ENCODE measurements at regions not wholly inside any gene's neighbourhood (a gene's known extent, or its start where the extent isn't known, plus 50 kb on each side); places are given as distances from the start of the nearest gene placed in this dataset.

DNA sequence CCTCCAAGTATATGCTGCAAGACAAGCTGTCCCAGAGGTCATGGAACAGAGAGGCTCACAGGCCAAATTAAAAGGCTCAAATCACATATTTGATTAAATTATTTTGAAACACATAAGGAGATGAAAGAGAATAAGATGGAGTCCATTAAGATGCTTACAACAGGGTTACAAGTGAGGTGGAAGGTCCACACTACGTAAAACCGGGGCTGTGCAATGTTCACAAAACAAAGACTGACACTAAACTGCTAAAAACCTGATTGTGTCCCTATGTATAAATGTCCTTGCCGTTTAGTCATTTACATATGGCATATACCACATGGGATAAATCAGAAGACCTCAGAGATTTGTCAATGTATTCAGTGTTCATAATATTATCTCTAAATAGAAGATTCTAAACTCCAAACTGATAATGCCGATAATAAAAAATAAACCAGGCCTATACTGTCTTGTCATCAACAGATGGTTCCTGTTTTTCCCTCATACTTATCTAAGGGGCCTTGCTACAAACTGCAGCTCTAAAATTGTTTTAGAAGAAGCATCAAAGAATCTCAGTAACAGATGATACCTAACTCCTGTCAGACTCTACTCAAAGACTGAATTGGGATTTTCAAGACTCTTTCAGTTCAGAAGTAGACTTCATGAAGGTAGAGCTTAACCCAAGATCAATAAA lies 51.8 kb upstream of the RIPOR2 start:
- DNase-seq, result no peak

GRCh38 chr6:24988562-24988961 lies 52.8 kb upstream of the RIPOR2 start:
- DNase-seq, result no peak

GRCh38 chr6:24990236-24990845 lies 54.6 kb upstream of the RIPOR2 start:
- no peak for DNase-seq

DNA sequence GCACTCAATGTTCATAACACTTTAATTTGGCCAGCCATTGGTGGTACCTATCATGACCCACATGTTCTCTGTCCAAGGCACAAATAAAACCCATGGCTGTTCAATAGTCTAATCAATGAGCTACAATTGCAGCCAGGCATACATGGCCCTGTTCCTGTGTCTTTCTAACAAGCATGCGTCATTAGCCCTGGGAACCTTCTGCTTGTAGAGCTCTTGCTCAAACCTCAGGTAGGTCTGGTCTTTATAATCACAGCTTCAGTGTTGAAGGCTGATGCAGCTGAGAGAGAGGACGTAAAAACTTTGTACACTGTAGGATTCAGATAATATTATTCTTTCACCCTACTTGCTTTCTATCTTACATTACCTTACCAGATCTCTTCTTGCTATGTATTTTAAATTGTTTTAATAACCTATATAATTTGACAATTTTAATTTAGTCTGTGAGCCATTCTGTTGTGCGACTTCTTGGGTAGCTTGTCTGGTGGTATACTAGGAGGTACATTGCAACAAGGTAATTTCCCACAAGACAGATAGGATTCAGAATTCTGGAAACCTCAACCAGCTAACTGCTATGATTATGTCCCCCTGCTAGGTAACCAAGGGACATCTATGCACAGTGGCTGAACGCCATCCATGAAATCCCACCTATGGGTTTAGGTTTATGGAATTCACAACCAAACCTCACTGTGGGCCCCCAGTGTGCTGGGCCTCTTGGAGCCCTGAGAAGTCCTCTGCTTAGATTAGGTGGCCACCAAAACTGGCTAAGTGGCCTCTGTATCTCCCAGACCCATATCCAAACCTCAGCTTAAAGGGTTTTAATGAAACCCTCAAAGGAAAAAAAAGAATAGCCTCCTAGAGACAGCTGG lies 55.4 kb upstream of the RIPOR2 start:
- DNase-seq, result no peak

DNA sequence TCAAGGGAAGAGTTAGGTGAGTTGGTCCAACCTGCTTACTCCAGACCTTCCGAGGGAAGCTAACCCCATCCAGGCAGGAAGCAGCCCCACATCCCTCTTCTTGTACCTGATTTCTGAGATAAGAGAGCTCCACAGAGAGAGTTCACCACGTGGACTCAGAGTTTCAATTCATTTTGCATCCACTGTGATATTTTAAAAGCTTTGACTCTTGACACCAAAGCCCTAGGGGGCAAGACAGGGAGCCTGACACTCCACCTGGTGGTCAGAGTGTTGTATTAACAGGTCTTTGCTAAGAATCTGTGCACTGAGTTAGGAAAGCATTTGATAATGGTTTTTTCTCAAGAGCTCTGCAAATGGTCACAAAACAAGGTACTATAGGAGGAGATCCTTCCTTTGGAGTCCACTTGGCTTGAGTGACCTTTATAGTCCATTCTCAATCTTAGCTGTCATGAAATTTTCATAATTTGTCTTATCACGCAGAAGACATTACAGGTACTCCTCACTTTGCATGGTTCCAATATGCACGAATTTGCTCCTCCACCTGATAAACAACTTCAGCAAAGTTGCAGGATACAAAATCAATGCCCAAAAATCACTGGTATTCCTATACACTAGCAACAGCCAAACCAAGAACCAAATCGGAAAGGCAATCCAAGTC lies 56.2 kb upstream of the RIPOR2 start:
- no peak for DNase-seq

GRCh38 chr6:24994812-24995211 lies 59.1 kb upstream of the RIPOR2 start:
- DNase-seq, result no peak

DNA sequence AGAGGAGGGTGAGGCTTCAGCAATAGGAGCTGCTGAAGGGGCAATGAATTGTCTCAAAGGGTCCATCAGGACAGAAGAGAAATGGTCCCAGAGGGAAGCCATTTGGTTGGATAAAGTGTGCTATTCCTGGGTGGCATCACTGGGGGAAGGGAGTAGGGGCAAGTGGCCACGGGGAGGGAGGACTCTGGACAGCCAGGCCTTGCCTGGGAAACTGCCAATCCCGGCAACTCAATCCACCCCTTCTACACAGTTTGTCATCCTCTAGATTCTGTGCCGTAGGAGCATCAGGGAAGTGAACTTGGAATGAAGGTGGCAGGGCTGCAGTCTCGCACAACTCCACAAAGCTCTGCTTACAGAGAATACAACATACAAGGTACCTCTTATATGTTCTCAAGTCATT lies 59.5 kb upstream of the RIPOR2 start:
- DNase-seq, result no peak

- no peak for DNase-seq
Measured at GRCh38 chr6:24996269-24996836, 60.6 kb upstream of the RIPOR2 start.

DNA sequence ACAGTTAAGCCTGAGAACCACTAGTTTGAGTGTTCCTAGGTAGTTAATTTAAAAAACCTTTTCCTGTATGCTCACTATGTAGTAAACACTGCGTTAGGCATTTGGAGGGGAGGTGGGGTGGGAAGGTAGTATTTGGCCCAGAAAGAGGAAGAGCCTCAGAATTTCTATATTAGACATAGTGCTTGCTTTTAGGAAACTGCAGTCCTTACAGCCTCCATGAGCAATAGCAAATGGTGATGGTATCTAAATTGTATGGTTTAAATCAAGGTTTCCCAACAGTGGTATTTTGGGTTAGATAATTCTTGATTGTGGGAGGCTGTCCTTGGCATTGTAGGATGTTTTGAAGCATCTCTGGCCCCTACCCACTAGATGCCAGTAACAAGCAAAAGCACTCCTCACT lies 61.5 kb upstream of the RIPOR2 start:
- no peak for DNase-seq

GRCh38 chr6:24997905-24998304 lies 62.1 kb upstream of the RIPOR2 start:
- DNase-seq, result no peak

DNA sequence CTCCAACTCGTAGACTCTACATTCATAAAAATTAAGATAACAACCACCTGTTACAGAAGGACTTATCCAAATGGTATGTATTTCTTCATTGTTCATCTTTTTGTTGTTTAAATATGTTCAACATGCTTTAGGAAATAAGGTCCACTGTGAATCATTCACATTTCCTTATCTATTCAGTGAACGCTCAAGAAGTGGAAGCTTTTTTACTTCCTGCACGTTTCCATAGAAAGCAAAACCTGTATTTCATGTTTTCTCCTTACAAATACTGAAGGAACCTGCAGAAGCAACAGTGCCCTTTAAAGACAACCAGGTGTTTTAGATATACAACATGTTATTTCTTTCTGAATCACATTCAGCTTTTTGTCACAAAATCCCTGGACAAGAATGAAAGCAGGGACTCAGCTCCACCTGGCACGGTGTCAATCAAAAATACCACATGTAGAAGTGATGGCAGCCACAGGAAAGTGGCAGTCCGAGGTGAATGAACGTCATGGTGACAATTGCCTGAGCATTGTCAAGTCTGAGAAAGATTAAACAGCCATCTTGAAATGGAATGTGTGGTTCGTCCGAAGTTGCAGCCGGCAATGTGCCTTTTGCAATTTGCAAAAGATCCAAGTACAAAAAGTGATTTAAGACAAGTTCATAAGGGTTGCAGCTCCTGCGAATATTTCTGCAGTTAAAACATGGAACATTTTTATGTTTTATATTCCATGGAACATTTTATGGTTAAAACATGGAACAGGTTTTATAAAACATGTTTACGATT lies 66.7 kb upstream of the RIPOR2 start:
- DNase-seq, result no peak

DNA sequence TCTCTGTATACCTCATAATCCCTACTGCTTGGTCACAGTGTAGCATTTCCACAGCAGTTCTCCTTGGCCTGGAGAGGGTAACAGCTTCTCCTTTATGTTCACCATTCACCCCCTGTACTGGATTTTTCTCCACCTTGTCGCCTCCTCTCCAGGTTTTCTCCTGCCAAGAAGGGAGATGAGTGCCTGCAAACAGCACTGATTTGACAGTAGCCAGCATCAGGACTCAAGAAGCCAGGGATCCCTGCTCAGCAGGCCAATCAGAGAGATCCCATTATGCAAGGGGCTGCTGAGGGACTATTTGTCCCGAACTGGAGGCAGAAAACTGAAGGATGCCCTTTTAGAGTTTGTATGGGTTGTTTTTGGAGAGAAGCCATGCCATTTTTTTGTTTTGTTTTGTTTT lies 68.6 kb upstream of the RIPOR2 start:
- DNase-seq, result no peak

DNA sequence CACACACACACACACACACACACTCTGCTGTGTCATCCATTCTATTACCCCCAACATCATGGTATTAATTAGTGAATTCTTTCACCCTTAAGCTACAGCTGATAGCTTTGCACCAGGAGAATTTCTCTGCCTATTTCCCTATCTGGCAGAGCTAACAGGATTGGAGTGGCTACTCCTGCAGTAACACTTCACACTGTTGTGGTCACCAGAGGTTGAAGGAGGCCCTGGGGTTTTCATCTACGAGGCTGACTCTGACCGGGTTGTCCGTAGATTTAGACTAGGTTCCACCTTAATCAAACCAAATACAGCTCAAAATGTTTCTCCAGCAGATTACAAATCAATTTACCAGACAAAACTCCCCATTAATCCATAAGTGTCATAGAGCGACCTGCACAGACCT lies 69.2 kb upstream of the RIPOR2 start:
- DNase-seq, result no peak

DNA sequence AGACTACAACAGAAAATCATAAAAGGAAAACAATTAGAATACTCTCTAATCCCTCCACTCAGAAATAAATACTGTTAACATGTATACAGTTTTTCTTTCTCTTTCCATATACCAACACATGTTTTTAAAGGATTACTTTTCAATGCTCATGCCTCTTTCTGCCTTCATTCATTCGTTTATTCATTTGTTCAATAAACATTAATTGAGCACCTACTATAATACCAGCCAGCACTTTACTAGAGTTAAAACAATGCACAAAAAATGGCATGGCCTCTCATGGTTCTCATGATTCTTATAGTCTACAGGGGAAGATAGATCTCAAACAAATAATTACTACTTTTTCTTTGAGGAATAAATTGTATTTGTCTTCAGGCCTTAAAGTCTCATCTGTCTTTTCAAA lies 70.3 kb upstream of the RIPOR2 start:
- no peak for DNase-seq

DNA sequence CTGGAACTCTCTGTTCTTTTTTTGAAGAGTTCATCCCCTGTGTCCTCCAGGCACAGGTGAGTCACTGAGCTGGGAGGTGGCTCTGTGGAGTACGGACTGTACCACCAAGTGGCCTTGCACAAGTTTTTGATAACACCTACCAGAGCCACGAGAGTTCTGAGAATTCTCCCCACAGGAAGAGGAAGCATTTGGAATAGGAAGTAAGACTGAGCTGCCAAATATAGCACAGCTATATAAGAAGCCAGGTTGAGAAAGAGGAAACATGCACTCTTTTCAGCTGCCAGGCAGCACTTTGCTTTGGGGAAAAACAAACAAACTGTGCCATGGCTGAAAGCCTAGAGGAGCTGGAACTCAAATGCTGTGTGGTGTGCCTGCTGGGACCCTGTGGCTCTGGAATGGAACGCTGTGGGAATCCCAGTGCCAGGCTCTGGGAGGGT lies 70.8 kb upstream of the RIPOR2 start:
- DNase-seq, result no peak

DNA sequence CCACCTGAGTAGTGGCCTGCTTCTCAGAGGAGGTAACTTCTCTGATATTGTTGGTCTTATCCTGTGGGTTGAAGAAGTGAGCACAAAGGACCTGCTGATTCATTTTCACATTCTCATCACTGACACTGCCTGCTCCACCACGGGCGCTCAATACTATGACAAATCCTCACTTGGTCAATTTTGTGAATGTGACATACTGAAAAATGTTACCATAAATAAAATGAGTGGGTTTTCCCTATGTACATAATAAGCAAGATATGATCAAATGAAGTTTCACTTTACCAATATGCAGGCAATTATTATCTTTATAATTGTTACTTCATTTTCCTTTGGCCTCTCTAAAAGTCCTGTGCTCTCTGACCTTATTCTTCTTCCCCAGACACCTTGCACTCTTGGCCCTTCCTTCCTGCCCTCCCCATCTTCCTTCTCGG lies 71.5 kb upstream of the RIPOR2 start:
- no peak for DNase-seq

- no peak for DNase-seq
Measured at GRCh38 chr6:25008707-25009392, 73.1 kb upstream of the RIPOR2 start.

DNA sequence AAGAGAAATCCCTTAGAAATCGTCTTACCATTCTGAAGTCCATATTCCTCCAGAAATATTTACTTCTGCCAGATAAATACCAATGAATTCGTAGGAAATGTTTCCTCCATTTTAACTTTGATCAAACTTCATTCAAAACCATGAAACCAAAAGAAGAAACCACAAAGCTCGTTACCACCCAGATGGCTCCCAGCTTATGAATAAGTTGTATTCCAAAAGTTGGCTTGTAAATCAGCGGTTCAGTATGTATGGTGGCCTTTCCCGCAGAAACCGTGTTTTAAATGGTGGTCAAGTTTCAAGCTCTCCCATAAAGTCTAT lies 73.6 kb upstream of the RIPOR2 start:
- no peak for DNase-seq

GRCh38 chr6:25010176-25010575 lies 74.4 kb upstream of the RIPOR2 start:
- no peak for DNase-seq

GRCh38 chr6:25010902-25011625 lies 75.3 kb upstream of the RIPOR2 start:
- DNase-seq, result no peak

DNA sequence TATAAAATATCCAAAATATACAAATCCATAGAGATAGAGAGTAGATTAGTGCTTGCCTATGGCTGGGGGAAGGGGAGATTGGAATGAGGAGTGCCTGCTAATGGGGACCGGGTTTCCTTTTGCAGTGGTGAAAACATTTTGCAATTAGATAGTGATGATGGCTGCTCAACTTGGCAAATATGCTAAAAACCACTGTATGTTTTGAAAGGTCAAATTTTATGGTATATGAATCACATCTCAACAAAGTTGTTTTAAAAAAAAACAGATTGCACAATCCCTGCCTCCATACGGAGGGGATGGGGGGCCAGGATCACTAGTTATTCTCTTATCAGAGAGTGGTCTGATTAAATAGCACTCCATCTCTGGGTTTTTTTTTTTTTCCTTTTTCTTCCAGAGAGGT lies 76.9 kb upstream of the RIPOR2 start:
- no peak for DNase-seq

All from cerebellar nuclear complex (tissue), 1 donor.